ENCODE measurements at regions not wholly inside any gene's neighbourhood (a gene's known extent, or its start where the extent isn't known, plus 50 kb on each side); places are given as distances from the start of the nearest gene placed in this dataset.

DNA sequence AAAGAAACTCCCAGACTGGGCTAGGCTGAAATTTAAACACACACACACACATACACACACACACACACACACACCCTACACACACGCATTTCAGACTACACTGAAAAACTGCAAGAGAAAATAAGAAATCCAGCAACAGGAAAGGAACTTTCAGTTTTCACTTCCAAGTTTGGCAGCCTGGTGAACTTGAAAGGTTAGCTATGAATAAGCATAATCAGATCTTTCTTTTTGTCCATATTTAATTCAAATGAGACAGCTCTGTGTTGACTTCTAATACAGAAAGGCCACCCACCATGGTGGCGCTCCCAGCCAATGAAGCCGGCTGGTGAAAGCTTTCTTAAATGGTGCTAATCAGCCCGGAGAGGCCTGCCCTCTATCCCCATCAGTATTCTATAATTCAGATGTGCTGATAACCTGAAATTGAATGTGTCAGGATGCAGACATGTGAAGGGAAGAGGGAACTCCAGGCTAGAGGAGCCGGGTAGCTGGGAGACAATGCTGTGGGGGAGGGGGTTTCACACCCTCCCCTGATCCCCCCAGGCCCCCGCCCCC, 108.3 kb upstream of the ZNF536 start:
- TF ChIP-seq, protein P1, sequence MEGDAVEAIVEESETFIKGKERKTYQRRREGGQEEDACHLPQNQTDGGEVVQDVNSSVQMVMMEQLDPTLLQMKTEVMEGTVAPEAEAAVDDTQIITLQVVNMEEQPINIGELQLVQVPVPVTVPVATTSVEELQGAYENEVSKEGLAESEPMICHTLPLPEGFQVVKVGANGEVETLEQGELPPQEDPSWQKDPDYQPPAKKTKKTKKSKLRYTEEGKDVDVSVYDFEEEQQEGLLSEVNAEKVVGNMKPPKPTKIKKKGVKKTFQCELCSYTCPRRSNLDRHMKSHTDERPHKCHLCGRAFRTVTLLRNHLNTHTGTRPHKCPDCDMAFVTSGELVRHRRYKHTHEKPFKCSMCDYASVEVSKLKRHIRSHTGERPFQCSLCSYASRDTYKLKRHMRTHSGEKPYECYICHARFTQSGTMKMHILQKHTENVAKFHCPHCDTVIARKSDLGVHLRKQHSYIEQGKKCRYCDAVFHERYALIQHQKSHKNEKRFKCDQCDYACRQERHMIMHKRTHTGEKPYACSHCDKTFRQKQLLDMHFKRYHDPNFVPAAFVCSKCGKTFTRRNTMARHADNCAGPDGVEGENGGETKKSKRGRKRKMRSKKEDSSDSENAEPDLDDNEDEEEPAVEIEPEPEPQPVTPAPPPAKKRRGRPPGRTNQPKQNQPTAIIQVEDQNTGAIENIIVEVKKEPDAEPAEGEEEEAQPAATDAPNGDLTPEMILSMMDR (conservative IDR thresholded peaks at IDR 0.05; ENCODE audit: low read depth, low read length), result no peak
- TF ChIP-seq POLR2A (IDR thresholded peaks at IDR 0.05; ENCODE audit: low read depth, low read length) (no peak), SMC3 (IDR thresholded peaks at IDR 0.05; ENCODE audit: low read depth, low read length) (no peak), BHLHE40 (IDR thresholded peaks at IDR 0.05; ENCODE audit: low read depth, low read length) (no peak), MAFK (IDR thresholded peaks at IDR 0.05; ENCODE audit: low read depth, low read length) (no peak), FOS (IDR thresholded peaks at IDR 0.05; ENCODE audit: low read depth, low read length) (no peak), RAD21 (IDR thresholded peaks at IDR 0.05; ENCODE audit: low read length) (no peak), CHD1 (IDR thresholded peaks at IDR 0.05; ENCODE audit: low read depth, low read length) (no peak), NFE2L2 (IDR thresholded peaks at IDR 0.05; ENCODE audit: low read depth, low read length) (no peak), RCOR1 (IDR thresholded peaks at IDR 0.05; ENCODE audit: insufficient replicate concordance, low read length) (no peak), CEBPB (IDR thresholded peaks at IDR 0.05; ENCODE audit: low read depth, low read length) (no peak)

All from IMR-90 (cell line).